ENCODE measurements at regions not wholly inside any gene's neighbourhood (a gene's known extent, or its start where the extent isn't known, plus 50 kb on each side); places are given as distances from the start of the nearest gene placed in this dataset.

GRCh38 chr5:135218486-135218755, 180.6 kb downstream of the MACROH2A1 start:
- H3K4me3 Mint-ChIP-seq = no peak overlapping the region
- intact Hi-C loops (cut with micrococcal nuclease) = no loop called here
- CTCF ChIA-PET = interaction anchor here (1.1 kb wide), 1 partner anchor 17 kb away, joined by 3 read pairs; no protein-coding TSS in a partner anchor

GRCh38 chr5:135217669-135218485, 181.2 kb downstream of the MACROH2A1 start:
- no peak for TF ChIP-seq CTCF (IDR thresholded peaks at IDR 0.05)

More at GRCh38 chr5:135218486-135218755, 180.6 kb downstream of the MACROH2A1 start:
- Mint-ChIP-seq H3K9me3 (no peaks in the 10 kb centered on the region), H3K27ac (no peak overlapping the region), H3K4me1 (ENCODE audit: low read depth) (no peaks in the 10 kb centered on the region), H3K27me3 (no peaks in the 10 kb centered on the region), H3K36me3 (ENCODE audit: low read depth) (no peaks in the 10 kb centered on the region)
- DNase-seq = no peak
- POLR2A ChIA-PET = no interaction called here
- ATAC-seq = no peak
- no peak for TF ChIP-seq CTCF (IDR thresholded peaks at IDR 0.05)

GRCh38 chr5:135216471-135217343, 182.3 kb downstream of the MACROH2A1 start:
- DNase-seq = no peak
- intact Hi-C loops (cut with micrococcal nuclease) = no loop called here
- Mint-ChIP-seq H3K27me3 (no peaks in the 10 kb centered on the region), H3K36me3 (ENCODE audit: low read depth) (no peaks in the 10 kb centered on the region), H3K4me3 (no peak overlapping the region), H3K27ac (no peak overlapping the region), H3K4me1 (ENCODE audit: low read depth) (no peaks in the 10 kb centered on the region), H3K9me3 (no peaks in the 10 kb centered on the region)
- TF ChIP-seq CTCF (IDR thresholded peaks at IDR 0.05) = no peak
- ChIA-PET CTCF (no interaction called here), POLR2A (interaction anchor here (0.6 kb wide), 1 partner anchor 72 kb away, joined by 3 read pairs; no protein-coding TSS in a partner anchor)
- no peak for ATAC-seq

More at GRCh38 chr5:135217669-135218485, 181.2 kb downstream of the MACROH2A1 start:
- no peaks in the 10 kb centered on the region for H3K27me3 Mint-ChIP-seq
- H3K4me1 Mint-ChIP-seq (ENCODE audit: low read depth) = no peaks in the 10 kb centered on the region
- no peaks in the 10 kb centered on the region for H3K9me3 Mint-ChIP-seq
- DNase-seq (no peak), ATAC-seq (no peak)
- POLR2A ChIA-PET = interaction anchor here (0.6 kb wide), 1 partner anchor 73 kb away, joined by 3 read pairs; no protein-coding TSS in a partner anchor
- no peak overlapping the region for H3K27ac Mint-ChIP-seq
- no peaks in the 10 kb centered on the region for H3K36me3 Mint-ChIP-seq (ENCODE audit: low read depth)
- intact Hi-C loops (cut with micrococcal nuclease) = no loop called here
- CTCF ChIA-PET = interaction anchor here (1.1 kb wide), 1 partner anchor 16 kb away, joined by 3 read pairs; no protein-coding TSS in a partner anchor
- H3K4me3 Mint-ChIP-seq = no peak overlapping the region

GRCh38 chr5:135215617-135216470, 181.8 kb upstream of the PITX1 start:
- no peaks in the 10 kb centered on the region for H3K4me1 Mint-ChIP-seq (ENCODE audit: low read depth)
- no peaks in the 10 kb centered on the region for H3K27me3 Mint-ChIP-seq
- H3K27ac Mint-ChIP-seq = no peak overlapping the region
- H3K9me3 Mint-ChIP-seq = no peaks in the 10 kb centered on the region
- POLR2A ChIA-PET = no interaction called here
- CTCF ChIA-PET = no interaction called here
- DNase-seq (no peak), ATAC-seq (no peak)
- intact Hi-C loops (cut with micrococcal nuclease) = no loop called here
- TF ChIP-seq CTCF (IDR thresholded peaks at IDR 0.05) = no peak
- no peaks in the 10 kb centered on the region for H3K36me3 Mint-ChIP-seq (ENCODE audit: low read depth)
- H3K4me3 Mint-ChIP-seq = no peak overlapping the region
